DMS153 (cell line): ENCODE measurements at regions not wholly inside any gene's neighbourhood (a gene's known extent, or its start where the extent isn't known, plus 50 kb on each side); places are given as distances from the start of the nearest gene placed in this dataset.

Experiments
- DNase-seq: peaks from one replicate; lab custom pipeline; 2025; lab: John Stamatoyannopoulos, UW

DNA sequence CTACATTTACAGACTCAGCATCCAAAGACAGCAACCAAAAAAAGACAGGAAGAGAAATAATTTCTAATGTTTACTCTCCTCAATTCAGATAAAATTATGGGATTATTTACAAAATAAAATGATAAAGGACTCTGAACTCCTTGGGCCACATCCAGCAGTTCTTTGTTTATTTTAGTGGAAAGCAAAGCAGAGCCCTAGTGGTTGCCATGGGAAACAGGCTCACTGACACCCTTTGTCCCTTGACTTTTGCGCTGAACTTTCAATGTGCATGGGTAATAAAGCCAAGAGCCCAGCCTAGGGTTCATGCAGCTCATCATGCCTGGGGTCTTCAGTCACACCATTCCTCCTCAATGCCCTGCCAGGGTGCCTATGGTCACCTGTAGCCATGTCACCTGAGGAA lies 442.6 kb upstream of the IGFBP3 start:
- DNase-seq: peak; percentile 20

- DNase-seq: no peak
Observed at GRCh38 chr7:46360811-46361210, 439.7 kb upstream of the IGFBP3 start.

DNA sequence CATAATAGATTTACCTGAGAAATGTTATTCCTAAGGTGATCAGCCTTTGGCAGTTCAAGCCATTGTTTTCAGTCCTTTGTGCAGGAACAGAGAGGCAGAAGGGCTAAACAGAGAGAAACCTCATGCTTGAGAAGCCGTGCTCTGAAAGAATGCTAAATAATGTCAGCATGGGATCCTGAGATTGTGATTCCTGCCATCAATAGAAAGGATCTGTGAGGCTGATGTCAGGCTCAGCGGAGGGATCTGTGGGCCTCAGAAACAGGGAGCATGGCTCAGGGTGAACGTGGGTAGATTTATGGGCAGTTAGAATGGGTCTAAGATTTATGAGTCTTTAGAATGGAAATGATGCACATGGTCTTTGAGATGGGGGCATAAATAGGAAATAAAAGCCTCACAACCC lies 439.2 kb upstream of the IGFBP3 start:
- no peak for DNase-seq

DNA sequence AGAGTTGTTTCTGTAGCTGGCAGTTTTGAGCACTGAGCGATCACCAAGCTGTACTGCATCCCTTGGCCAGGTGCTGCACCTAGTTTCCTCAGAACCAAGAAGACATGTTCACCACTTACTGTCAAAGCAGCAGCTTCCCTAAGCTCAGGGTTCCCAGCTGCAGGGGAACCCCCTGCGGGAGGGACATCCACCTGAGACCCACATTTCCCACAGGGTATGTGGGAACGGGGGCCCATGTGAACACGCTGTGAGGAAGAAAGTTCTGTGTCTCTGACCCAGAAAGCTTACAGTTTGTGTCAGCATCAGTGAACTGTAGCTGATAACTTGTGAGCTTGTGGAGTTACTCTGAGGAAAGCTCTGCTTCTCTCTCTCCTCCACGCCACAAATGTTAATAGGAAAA lies 436.8 kb upstream of the IGFBP3 start:
- DNase-seq: no peak

DNA sequence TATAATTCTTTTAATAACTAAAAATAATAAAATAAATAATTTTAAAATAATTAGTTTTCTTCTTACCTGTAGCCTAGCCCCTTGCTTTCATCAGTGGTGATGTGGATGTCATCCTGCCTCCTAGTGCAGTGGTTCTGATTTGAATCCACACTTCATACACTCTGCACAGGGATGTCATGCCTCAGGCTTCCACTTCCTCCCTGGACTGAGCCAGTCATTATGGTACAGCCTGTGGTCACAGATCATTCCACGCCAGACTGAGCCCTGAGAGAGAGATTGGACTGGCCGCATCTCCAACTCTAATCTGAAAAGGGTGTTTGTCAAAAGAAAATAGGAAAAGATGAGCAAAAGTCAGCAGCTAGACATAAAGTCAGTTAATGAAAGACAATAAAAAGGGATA lies 436.2 kb upstream of the IGFBP3 start:
- no peak for DNase-seq

DNA sequence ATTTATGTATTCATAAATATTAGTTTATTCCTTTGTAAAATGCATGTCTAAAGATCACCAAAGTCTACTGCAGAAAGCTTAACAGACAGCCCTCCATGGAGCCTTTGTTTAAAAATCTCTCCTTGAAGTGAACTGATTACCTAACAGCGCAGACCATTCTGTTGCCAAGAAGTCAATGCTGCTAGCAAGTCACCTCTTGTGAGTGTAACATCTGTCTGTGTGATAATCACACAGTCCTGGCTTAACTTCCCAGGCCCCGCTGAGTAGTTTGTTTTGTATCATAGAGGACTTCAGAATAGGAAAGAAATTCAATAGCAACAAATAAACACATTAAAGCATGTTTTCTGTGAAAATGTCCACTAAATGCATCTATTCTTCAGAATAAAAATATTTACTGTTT lies 435.3 kb upstream of the IGFBP3 start:
- no peak for DNase-seq

DNA sequence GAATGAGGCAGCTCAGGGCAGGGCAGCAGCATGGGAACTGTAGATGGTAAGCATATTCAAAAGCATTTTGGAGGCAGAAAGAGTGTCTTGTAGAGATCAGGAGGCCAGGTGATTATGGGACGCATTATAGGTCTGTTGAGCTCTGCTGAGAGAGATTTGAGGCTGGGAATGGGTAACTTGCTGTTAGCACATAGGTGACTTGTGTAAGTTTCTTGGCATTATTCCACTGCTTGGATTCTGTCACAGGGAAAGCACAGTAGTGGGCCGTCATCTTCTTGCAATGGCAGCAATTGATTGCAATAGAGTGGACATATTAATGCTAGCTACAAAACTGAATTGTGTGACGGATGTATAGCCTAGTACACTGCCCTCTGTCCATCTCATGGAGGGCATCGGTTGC lies 434.3 kb upstream of the IGFBP3 start:
- no peak for DNase-seq

DNA sequence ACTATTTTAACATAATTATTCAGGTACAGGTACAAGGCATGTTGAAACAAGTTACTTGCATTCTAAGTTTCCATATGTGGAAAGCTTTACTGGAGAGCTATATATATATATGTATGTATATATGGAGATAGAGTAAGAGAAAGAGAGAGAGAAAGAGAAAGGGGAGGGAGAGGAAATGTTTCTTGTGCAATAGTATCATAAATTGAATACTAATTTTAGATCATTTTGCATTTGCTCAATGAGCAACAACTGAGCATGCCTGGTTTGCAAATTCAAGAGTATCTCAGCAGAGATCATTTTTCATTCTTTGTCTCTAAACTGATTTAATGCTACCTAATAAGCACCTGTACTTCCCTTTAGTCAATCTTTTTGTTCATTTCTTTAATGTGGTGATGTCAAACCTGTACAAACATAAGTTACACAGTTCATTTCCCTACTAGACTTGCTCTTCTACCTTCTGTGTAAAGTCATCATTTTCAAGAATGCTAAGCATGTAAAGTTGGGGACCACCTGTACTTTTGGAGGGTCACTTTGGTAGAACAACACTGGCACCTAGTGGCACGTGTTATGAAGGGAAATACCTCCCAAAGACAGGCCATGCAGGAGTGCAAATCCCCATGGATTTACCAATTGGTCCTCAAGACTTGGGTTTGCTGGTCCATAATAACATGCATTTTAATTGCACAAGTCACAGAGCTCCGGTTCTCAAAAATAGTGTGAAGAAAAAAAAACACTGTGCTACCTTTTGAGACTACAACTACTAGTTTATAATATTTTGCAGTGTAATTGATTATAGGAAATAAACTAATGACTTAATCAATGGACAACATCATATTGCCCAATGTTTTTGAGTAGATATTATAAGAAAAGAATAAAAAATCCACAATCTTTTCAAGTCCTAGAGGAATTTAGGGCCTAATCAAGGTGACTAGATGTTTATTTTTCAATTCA lies 431.2 kb upstream of the IGFBP3 start:
- peak; percentile 40 for DNase-seq

DNA sequence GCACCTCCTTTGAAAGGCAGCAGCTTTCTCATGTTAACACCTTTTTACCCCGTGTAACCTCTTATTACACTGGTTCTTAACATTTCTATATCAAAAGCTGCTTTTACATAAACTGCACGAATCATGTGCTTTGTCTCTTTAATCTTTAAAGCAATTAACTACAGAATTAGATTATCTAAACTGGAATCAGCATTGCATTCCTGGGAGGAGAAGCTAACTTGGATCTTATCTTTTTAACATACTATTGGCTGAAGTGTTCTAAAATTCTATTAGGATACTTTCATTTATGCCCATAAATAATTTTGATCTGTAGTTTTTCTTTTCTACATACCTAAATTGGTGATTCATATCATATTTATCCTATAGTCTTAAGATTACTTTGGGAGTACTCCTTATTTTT lies 428.4 kb upstream of the IGFBP3 start:
- no peak for DNase-seq

- DNase-seq: no peak
Observed at GRCh38 chr7:46344533-46344932, 423.5 kb upstream of the IGFBP3 start.

- no peak for DNase-seq
Observed at GRCh38 chr7:46343802-46344201, 422.7 kb upstream of the IGFBP3 start.

DNA sequence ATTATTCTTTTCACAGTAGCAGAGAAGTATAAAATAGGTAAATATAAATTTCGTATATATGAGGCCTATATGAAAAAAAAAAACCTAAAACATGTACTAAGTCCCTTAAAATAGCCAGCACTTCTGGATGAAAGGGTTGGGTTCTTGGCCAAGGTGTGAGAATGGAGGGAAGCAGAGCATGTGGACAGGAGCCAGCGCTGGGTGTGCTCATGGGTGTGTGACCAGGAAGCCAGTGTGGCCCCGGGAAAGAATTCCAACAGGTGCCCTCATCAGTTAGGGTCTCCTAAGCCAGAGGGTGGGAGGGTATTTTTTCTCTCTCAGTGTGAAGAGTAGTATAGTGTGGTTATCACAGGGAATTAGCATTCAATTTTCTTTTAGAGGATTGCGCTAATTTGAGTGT lies 401.9 kb upstream of the IGFBP3 start:
- DNase-seq: no peak

GRCh38 chr7:46321556-46322205 lies 400.6 kb upstream of the IGFBP3 start:
- DNase-seq: no peak

GRCh38 chr7:46320956-46321355 lies 399.9 kb upstream of the IGFBP3 start:
- DNase-seq: no peak

DNA sequence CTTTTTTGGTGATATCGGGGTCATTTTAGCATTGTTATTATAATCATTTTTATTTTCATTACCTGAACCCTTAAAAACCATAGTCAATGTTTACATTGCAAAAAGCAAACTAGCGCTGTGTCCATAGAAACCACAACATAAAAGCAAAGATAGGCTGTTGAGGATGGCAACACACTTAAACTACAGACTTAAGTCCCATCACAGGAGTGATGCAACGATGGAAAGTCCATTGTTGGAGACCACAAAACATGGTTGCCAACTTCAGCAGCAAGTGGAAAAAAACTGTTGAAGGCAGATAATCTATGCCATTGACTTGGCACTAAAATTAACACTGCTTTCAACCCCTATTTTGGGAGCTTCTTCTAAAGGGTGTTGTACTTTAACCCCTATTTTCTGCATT lies 398.8 kb upstream of the IGFBP3 start:
- no peak for DNase-seq

GRCh38 chr7:46318276-46318675 lies 397.2 kb upstream of the IGFBP3 start:
- DNase-seq: no peak

GRCh38 chr7:46317256-46317655 lies 396.2 kb upstream of the IGFBP3 start:
- DNase-seq: no peak

DNA sequence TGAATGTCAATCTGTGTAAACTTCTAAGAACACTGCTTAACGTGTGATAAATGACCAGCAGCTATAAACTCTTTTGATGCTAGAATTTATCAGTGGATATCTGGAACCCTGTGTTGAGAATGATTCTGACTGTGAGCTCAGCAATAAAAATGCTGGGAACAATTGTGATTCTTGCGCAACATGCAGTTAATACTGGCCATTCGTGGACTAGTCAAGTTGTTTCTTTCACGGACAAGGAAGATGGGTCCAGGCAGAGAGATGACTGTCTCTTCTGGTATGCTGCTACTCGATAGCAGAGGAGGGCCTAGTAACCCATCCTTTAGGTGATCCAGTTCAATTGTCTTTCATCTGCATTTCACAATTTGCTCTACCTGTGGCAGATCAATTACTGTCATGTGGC lies 394.8 kb upstream of the IGFBP3 start:
- DNase-seq: no peak

- no peak for DNase-seq
Observed at GRCh38 chr7:46301677-46302076, 380.6 kb upstream of the IGFBP3 start.

DNA sequence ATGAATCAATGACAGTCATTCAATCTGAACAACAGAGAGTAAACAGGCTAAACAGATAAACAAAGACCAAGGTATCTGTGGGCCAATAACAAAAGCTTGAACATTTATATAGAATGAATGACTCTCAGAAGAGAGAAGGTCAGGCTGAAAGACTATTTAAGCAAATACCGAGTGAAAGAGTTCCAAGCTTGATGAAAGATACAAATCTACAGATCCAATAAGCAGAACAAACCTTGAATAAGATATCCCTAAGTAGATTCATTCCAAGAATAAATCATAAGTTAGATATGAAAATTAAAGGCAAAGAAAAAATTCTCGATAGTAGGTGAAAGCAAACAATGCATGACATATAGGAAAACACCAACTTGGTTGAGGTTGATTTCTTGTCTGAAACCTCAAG lies 376.4 kb upstream of the IGFBP3 start:
- no peak for DNase-seq

- DNase-seq: no peak
Observed at GRCh38 chr7:46296526-46296925, 375.5 kb upstream of the IGFBP3 start.

- DNase-seq: no peak
Observed at GRCh38 chr7:46294381-46294780, 373.3 kb upstream of the IGFBP3 start.

DNA sequence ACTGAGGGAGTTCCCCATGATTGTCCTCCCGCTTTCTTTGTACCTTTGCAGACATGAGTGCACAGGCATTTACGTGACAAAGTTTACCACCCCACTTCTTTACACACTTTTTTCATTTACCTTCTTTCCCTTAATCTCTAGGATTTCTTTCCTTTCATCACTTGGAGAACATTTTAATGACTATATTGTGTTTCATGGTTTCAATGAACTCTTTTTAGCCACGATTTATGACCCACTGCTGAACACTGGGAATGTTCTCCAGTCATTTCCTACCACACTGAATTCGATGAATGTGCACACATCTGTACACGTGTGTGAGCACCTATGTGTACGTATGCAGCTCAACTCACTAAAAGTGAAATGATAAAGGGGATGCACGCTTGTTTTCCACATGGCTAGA lies 371.7 kb upstream of the IGFBP3 start:
- no peak for DNase-seq
